ENCODE measurements at regions not wholly inside any gene's neighbourhood (a gene's known extent, or its start where the extent isn't known, plus 50 kb on each side); places are given as distances from the start of the nearest gene placed in this dataset.

- no peak for DNase-seq (ENCODE audit: low spot score)
Observed at GRCh38 chr13:74084375-74084935, 49.7 kb downstream of the KLF12 start.

GRCh38 chr13:74082741-74083160 lies 51.5 kb downstream of the KLF12 start:
- DNase-seq (ENCODE audit: low spot score): no peak

GRCh38 chr13:74080762-74081161 lies 53.4 kb downstream of the KLF12 start:
- no peak for DNase-seq (ENCODE audit: low spot score)

DNA sequence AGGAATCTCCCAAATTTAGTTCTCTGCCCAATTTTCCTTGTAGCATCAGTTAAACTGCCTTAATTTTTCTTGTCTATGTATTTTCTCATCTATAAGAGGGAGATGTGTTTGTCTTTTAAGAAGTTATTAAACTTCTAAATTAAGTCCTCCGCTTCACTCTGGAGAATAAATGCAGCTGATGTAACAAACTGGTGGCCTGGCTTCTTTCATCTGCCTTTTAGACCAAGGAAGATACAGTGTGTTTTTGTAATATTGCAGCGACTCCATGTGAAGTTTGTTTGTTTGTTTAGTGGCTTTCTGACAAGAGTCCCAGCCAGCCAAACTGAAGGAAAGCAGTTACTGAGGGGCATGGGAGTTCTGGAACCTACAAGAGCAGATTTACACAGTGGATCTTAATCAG lies 56.4 kb downstream of the KLF12 start:
- DNase-seq (ENCODE audit: low spot score): no peak

GRCh38 chr13:74077375-74077774 lies 56.8 kb downstream of the KLF12 start:
- DNase-seq (ENCODE audit: low spot score): no peak

DNA sequence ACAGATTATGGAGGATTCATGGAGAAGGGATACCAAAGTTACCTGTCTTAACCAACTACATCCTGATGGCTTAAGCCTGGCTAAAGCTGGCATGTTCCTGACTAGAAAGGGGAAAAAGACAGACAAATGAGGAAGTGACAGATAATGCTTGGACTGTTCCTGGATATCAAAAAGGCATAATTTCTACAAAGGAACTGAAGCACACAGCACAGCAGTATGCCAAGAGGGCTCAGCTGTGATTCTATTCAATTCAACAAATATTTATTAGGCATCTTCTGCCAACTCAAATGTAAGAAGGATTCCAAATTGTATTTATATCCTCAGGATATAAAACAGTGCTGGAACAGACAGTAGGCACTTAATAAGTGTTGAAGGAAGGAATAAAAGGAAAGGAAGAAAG lies 59.5 kb downstream of the KLF12 start:
- no peak for DNase-seq (ENCODE audit: low spot score)

DNA sequence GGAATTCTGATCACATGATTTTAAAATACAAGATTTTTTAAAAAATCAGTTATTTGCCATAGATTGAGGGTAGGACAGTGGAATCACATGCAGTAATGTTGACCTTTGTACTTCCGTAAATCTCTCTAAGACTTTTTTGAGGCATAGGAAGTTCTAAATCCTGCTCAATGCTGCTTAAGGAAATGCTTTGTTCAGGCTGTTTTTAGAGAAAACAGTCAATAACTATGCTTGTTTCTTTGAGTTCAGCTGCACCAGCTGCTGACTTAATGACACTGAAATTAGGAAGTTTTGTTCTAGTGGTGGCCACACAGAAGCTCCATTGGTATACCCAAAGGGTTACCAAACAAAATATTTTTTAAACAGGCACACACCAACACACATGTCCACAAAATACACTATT lies 60.9 kb downstream of the KLF12 start:
- DNase-seq (ENCODE audit: low spot score): no peak

- no peak for DNase-seq (ENCODE audit: low spot score)
Observed at GRCh38 chr13:74070513-74070912, 63.7 kb downstream of the KLF12 start.

DNA sequence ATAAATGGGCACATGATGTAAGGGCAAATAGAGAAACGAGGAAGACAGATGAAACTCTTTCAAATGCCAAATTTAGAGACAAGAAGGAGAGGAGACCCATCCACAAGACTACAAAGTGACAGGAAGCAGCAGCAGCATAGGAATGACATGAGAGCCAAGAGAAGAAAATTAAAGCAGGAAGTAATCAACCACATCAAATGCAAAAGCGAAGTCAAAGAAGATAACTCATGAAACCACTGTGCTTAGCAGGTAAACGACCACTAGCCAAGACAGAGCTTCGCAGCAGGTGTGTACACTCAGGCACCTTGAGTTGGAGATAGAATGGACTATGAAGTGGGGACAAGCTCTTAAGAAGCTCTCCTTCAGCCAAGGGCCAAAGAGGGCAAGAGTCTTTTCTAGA lies 64.1 kb downstream of the KLF12 start:
- DNase-seq (ENCODE audit: low spot score): no peak

DNA sequence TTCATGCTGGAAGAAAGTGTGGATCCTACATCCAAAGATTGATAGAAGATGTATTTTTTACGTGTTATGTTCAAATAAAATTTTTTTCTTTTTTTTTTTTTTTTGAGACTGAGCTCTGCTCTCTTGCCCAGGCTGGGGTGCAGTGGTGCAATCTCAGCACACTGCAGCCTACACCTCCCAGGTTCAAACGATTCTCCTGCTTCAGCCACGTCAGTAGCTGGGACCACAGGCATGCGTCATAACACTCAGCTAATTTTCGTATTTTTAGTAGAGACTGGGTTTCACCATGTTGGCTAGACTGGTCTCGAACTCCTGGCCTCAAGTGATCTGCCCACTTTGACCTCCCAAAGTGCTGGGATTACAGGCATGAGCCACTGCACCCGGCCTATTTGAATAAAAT lies 65.7 kb downstream of the KLF12 start:
- no peak for DNase-seq (ENCODE audit: low spot score)

- DNase-seq (ENCODE audit: low spot score): no peak
Observed at GRCh38 chr13:74067818-74068217, 66.4 kb downstream of the KLF12 start.

- no peak for DNase-seq (ENCODE audit: low spot score)
Observed at GRCh38 chr13:74066937-74067336, 67.3 kb downstream of the KLF12 start.

DNA sequence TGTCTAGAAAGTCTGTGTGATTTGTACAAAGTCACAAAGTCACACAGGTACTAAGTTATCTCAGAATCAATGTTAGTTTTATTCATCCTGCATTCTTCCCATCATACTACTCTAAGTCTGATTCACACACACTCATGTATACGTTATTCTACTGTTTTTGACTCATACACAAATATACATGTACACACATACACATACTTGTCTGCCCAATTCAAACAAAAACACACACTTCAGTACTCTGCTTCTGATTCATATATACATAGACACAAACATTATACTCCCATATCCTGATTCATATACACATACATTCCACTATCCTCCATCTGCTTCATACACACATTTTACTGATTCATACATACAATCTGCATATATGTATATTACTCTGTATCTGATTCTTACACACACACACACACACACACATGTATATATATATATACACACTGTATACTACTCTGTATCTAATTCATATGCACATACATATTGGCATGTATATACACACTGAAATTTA lies 69.3 kb downstream of the KLF12 start:
- no peak for DNase-seq (ENCODE audit: low spot score)

GRCh38 chr13:74063533-74064100 lies 70.6 kb downstream of the KLF12 start:
- DNase-seq (ENCODE audit: low spot score): no peak

- no peak for DNase-seq (ENCODE audit: low spot score)
Observed at GRCh38 chr13:74062933-74063332, 71.3 kb downstream of the KLF12 start.

DNA sequence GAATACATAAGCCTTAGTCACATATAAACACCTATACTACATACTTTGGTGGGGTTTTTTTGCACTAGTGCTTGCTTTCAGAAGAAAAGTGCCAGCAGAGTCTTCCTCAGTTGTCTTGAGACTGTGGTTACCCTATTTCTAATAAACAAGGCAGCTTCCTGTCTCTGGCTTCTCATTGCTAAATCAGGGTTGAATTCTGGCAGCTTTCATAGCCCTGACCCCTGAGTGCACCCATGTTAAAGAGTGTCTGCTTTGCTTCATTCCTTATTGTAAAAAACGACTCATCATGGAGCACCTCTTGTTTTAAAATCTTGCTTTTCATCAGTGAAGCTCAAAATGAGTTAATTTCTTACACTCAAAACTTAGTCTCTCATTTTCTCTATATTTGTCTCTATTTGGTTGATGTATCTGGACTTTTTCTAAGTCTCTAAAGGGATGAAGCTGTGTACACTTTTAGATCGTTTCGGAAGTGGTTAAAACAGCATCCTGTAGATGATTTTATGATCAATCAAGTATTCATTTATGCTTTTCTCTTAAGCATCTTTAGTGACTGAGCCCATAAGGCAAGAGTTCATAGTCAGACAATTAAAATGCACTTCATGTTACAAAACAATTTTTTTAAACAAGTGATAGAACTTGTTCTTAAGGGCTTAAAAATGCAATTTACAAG lies 72.1 kb downstream of the KLF12 start:
- DNase-seq (ENCODE audit: low spot score): no peak

DNA sequence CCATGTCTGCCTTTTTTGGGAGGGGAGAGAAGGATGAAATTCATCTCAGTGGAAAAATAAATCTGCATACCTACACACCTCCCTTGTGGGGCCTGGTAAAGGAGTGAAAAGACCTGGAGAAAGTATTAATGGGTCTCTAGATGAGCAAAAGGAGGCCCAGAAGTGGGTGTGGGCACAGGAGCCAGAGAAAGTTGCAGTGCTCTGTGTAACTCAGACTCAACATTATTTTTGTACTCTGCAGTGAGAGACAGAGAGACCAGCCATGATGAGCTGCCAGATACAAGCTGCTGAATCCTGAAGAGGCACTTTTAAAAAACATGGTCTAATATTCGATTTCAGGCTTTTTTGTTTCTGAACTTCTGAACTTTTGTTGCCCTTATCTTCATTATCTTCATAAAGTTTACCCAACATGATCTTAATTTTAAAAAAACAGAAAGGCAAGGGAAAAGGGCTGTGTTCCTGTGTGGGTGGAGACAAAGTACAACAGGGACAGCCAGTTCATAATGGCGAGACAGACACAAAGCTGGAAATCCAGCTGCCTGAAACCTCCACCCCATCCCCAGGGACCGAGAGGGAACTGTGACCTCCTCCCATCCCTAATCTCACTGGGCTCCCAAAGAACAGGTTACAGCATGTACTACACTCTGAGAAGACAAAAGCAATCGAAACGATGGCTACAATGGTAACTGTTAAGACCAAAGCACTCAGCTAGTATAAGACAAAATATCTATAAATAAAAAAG lies 77.2 kb downstream of the KLF12 start:
- DNase-seq (ENCODE audit: low spot score): peak; percentile 46

GRCh38 chr13:74052402-74052928 lies 81.7 kb downstream of the KLF12 start:
- DNase-seq (ENCODE audit: low spot score): no peak

DNA sequence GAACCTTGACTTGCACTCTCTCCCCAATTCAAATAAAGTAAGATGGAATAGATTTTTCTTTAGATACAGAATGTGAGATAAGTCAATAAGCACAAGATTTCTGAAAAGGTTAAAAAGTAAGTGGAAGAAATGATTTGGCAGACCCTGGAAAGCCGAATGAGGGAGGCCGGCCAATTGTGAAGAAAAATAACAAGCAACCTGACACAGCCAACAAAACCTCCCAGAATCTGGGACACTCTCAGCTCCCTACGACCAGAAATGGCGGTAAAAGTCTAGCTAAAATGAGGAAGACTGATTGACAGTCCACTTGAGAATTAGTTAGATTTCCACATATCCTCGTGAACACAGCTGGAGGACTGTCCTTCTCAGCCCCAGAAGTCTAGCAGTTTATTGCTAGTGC lies 85.4 kb downstream of the KLF12 start:
- no peak for DNase-seq (ENCODE audit: low spot score)

DNA sequence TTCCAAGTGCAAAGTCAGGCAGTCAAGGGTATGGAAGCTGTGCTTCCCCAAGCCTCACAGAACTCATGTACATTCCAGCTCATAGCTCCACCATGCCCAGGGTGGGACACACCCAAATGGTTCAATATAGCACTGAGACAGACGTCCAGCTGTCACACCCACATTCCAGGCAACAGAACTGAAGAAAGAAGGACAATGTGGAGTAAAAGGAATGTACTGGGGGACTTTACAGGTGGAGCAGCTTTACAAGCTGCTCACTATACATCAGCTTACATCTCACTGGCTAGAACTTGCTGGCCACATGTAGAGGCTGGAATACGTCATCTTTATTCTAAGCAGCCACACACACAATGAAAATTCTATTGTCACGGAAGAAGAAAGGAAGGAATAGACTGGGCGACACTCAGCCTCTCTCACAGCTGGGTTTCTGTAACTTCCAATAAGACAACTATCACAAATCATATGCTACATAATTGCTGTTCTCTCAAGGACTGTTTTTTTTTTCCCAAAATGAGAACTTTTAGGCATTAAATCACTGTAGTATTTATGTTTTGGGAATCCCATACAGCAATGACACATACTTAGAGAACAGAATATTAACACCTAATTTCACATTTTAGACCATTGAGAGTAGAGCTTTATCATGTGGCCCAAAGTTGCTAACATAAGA lies 86.1 kb downstream of the KLF12 start:
- no peak for DNase-seq (ENCODE audit: low spot score)

DNA sequence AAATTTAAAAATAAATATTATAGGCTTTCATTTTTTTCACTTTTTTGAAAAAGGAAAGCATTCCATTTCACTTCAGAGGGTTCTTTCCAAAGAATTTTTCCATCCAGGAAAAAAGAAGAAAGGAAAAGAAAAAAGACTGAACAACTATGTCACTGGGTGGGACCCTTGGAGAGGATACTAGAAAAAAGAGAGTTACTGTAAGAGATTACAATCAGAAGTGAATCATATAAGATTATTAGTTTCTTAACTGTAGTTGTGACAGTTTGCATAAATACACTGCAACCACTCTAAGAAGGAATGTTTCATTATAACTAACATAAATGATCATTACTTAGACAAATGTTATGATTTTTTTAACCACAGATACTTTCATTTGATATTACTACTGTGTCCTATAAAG lies 87.8 kb downstream of the KLF12 start:
- no peak for DNase-seq (ENCODE audit: low spot score)

DNA sequence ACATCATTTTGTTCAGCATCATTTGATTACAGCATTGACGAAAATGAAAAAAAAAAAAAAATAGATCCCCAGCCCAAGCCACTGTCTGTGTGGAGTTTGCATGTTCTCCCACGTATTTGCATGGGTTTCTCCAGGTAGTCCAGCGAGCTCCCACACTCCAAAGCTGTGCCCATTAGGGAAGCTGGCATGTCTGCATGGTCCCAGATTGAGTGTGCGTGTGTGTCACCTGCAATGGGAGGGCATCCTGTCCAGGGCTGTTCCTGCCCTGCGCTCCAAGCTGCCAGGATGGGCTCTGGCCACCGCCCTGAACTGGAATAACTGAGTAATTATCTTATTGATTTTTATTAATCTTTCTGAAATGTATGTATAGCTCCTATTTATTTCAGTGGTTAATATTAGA lies 88.6 kb downstream of the KLF12 start:
- DNase-seq (ENCODE audit: low spot score): no peak
